GM19025 (cell line): ENCODE measurements at regions not wholly inside any gene's neighbourhood (a gene's known extent, or its start where the extent isn't known, plus 50 kb on each side); places are given as distances from the start of the nearest gene placed in this dataset.
"Not testable (repeated sequence)": the region's sequence is repeated elsewhere in the genome, so short reads cannot be mapped to it uniquely, and the experiment has no call there.

Experiments
- ATAC-seq: cut with Tn5 transposase; IDR thresholded peaks from one replicate; pipeline ENCODE4 v1.9.1; 2021; ENCODE audit warnings: mild to moderate bottlenecking, low read depth, moderate library complexity; ENCODE audit not compliant: unreplicated experiment

DNA sequence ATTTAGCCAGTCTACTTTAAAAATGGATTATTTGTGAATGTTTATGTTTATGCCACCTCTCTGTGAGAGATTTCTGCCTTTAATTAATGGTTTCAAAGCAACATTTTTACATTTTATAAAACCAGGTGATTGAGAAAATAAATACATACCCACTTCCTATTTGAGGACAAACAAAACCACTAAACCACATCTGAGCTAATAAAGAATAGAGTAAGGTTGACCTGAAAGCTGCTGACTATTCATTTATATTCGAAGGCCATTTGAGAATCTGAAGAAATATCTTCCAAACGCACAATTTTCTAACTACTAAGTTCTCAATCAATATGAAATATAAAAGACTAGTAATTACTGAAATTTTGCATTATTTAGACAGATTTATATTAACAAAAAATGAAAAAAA lies 705.1 kb downstream of the XPNPEP1 start:
- no peak for ATAC-seq

DNA sequence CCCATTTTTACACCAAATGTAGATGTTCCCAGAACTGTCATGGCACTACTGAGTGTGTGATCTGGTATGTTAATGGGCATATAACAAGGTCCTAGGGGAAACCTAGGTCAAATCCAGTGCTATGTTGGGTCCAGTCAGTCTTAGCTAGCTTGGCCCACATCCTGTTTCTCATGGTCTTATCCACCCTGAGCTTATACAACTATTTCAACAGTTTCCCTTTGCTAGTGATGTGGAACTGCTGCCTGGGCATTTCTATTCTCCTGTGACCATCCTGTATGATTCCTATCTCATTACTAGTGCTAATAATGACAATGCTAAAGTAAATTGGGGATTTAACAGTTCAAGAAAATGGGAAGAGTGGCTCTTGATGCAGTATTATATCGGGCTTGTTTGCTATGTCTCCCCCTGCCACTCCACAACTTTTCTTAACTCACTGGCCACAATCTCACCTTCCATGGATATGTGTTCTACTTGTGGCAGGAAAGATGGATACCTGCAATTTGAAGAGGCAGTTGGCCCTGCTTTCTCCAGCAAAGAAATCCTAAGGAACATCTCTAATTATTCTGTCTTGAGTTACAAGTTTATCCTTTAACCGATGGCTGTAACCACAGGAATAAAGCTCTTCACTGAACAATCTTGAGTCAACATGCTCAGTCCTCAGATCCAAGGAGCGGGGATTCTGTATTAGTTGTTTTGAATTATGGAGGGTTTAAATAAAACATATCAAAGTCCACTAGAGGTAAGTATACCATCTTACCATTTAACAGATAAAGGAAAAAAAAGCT lies 707.8 kb downstream of the XPNPEP1 start:
- no peak for ATAC-seq

DNA sequence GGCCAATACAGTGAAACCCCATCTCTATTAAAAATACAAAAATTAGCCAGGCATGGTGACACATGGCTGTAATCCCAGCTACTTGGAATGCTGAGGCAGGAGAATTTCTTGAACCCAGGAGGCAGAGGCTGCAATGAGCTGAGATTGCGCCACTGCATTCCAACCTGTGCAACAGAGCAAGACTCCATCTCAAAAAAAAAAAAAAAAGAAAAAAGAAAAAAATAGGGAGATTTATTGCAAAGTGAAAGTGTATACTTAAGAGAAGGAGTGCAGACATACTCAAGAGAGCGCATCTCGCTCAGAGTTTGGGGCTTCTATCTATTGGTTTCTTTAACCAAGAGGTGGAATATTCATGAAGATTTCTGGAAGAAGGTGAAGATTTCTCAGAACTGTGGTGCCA lies 708.4 kb downstream of the XPNPEP1 start:
- not testable (repeated sequence) for ATAC-seq

DNA sequence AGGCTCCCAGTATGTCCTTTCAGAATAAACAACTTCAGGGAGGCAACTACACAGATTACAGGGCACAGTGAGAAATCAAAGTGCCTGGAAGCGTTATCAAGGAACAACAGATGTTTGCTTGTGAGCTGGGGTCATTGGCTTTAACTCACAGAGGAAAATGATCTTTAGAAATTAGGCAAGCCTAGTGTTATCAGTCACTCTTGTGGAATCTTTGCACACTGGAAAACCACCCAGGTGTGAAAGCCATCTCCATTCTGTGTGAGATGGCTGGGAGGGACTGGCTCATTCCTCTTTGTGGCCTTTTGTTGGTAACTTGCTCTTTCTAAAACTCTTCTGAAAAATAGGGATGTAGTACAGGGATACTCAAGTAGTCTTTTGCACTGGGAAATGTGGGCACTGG lies 716.0 kb downstream of the XPNPEP1 start:
- no peak for ATAC-seq

DNA sequence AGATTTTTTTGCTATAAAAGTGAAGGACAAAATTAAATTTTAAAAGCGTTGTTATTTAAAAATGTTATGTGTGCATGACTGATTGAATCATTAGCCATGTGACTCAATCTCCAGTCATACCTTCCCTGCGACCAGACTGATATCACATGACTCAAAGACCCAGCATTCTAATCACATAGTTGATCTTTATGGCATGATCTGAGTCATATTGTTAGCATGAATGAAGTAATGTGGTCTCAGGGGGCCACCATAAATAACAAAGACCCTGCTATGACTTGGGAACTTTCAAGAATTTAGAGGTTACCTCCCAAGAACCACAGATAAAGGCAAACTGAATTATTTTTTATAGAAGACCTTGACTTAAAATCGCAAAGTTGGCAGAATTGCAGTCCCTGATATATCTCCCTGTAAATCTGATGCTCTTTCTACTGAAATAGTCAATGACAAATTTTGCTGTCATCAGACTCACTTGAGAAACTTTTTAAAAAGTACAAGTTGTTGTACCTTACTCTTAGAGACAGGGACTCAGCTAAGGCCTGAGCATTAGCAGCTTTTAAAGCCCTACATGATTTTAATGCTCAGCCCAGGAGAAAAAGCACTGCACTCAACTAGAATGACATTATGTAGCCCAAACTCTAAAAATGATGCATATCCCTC lies 717.3 kb downstream of the XPNPEP1 start:
- ATAC-seq = no peak

DNA sequence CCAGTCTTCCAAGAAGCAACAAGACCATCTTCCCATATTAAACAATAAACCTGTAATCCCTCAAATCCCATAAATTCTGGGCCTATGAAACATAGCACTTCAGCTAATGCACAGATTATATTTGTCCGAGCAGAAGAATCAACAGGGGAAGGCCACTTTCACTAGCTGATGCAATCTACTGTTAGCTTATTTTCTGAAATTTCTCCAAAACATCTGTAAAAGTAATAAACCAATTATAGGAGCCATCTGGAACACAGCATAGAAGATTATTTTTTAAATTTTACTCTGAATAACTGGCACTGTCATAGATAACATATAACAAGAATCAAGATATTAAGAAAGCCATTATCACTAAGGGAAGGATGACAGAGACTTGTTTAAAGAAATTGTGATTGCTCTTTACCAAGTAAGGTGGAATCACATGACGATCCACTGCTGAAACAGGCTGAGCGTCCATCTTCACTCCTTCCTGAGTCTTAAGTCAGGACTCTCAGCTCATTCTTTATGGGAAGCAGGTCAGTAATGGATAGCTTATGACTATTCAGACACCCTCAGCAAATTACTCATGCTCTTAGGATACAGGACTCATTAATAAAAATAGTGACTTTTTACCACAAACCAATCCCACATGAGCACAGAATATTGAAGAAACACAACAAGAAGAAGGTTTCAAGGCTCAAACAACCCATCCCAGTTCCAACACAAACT lies 719.5 kb downstream of the XPNPEP1 start:
- no peak for ATAC-seq

DNA sequence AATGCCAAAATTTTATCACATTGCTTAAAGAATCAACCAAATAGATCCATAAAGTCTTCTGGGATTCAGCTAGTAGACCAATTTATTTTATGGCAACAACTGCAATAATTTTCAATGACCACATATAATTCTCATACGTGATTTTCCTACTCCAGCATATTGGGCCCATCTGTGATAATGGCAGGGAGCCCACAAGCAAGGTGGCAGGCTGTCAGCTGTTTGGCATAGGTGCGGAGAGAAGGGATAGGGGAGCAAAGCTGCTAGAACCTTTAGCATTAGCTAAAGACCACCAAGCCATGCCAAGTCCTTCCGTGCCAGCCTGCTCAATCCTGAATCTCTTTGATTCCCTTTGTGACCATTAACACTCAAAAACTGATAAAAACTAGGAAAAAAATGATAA lies 721.2 kb downstream of the XPNPEP1 start:
- no peak for ATAC-seq

DNA sequence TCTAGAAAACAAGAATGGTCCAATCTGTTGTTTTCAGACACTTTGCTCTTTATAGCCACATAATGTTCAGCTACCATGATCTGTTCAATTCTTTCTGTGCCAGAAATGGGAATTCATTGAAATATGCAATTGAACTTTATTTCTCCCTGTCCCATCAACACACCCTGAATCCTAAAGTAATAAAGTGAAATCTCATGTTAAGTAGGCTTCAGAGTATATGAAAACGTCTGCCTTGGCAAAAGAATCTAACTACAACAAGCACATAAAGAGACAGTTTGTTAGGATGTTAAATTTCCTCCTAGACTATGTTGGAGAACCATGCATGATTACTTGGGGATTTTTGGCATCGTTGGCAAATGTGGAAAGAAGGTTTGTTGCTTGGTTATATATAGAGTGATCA lies 722.7 kb downstream of the XPNPEP1 start:
- no peak for ATAC-seq

DNA sequence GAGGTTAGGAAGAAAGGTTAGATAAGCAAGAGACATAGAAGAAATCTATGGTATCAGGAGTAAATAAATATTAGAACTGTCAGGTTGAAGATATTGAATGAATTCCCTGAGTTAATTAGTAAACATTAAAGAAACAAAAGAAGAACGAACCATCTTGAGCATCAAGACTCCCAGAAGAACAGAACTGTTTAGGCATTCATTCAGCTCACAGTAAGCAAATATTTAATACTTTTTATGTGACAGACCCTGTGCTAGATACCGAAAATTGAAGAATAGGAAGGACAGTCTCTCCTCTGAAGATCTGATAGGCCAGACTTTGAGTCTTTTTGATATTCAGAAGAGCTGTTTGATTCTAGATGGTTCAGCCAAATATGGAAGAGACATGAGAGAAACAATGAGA lies 731.5 kb downstream of the XPNPEP1 start:
- no peak for ATAC-seq

DNA sequence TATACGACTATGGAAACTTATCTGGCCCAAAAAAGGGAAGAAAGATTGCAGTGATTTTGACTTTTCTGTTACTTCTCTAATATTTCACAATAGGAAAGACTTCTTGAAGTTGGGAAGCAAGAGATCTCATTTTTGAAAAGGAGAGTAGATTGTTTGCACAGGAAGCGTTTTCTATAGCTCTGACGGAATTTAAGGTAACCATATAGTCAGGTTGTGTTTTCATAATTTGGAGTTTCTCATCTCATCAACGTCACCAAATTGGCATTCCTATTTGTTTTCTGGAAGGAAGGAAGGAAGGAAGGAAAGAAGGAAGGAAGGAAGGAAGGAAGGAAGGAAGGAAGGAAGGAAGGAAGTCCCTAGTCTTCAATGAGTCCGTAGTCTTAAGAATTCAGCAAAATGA lies 732.0 kb downstream of the XPNPEP1 start:
- ATAC-seq = no peak

DNA sequence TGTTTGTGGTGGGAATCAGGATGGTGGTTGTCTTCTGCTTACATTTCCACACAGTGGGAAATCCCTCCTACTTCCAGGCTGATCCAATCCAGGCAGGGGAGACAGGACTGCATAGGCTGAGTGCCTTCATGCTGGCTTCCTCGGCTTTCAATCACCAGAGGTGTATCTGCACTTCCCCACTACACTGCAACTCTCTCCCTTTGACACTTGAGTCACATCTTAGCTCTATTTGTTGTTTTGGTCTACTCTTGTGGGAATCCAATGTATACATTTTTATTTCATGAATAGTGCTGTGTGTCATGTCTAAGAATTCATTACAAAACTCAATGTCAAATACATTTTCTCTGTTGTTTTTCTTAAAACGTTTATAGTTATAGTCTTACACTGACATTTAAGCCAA lies 735.6 kb downstream of the XPNPEP1 start:
- ATAC-seq = no peak

DNA sequence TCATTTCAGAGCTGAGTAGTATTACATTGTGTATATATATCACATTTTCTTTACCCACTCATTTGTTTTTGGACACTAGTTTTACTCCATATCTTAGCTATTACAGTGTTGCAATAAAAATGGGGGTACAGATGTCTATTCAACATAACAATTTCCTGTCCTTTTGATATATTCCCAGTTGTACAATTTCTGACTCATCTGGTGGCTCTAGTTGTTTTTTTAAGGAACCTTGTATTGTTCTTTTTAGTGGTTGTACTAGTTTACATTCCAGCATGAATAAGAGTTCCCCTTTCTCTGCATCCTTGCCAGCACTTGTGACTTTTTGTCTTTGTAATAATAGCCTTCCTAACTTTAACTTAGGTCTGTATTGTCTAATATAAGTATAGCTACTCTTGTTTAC lies 739.9 kb downstream of the XPNPEP1 start:
- no peak for ATAC-seq

DNA sequence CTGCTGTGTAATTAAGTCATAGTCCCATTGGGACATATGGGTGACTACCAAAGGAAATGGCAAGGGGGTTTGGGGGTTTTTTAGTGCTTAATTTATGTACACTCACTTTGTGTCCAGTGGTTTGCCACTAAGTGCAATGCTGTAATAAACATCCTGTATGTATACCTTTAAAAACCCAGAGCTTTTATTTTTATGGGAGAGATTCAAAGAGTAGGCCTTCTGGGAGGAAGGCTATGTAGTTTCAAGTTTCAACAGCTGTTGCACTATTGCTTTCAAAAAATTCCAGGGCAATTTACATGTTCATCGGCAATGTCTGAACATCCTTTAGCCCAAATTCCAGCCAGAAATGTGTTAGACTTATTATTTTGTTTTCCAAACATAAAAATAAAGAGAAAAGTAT lies 744.7 kb downstream of the XPNPEP1 start:
- ATAC-seq = no peak

DNA sequence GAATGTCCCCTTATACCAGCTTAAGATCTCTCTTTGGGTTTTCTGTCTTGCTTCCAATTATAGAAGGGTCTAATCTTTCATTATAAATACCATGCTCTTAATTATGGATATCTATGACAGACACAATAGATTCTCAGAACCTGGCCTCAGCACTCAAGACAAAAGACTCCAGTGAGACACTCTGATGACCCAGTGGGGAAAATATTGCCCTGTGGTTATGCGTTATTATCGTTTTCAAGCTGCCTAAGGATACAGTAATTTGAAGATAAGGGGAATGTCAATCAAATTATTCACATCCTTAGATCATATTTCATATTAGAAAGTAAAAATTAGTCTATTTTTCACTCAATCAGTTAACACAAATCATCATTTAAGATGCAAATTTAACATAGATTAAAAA lies 748.8 kb downstream of the XPNPEP1 start:
- ATAC-seq = no peak

DNA sequence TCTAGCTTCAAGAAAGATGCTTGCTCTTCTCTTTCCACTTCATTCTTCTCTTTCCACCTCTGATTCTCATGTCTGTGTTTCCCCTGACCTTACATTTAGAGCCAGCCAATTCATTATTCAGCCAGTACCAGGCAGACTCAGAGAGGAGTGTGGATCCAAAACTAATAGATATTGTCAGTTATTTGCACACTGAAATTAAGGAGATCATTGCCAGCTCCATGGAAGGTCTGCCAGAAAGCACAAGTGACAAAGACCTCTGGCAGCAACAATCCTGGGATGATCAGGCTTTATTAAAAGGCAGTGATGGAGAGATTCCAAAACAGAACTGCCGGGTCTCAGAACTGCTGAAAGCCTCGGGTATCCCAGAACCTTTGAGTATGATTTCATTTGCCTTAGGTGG lies 749.4 kb downstream of the XPNPEP1 start:
- ATAC-seq = no peak

DNA sequence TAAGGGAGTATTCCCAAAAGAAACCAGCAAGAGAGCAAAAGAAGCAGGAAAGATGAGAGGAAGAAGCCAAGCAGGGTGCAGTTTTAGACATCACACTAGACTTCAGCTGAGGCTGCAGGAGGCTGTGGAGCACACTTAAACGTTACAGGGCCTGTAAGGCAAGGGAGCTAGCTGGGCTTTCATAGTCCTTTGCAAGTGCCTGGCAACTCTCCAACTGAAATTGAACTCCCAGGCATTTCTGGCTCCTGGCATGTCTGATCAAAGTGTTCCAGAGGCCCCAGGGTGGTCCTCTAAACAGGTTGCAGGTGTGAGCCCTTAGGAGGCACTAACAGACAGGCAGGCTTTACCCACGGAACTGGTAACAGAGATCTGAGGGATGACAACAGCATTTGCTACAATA lies 750.2 kb downstream of the XPNPEP1 start:
- ATAC-seq = no peak

DNA sequence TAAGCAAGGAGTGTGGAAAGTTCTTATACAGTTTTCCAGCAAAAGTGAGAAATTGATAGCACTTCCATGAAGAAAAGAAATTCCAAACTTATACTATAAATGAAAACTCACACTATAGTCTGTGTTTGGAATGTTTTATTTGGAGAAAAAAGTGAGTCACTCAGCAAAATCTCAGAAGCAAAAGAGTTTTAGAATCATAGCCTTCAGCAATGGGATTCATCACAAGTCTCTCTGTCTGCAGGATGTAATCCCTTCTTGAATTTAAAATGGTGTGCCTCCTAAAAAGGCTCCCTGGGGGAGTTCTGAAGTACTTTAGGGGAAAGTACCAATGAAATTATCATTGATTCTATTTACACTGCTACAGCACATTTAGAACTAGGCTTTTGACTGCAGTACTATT lies 756.4 kb downstream of the XPNPEP1 start:
- ATAC-seq = no peak

DNA sequence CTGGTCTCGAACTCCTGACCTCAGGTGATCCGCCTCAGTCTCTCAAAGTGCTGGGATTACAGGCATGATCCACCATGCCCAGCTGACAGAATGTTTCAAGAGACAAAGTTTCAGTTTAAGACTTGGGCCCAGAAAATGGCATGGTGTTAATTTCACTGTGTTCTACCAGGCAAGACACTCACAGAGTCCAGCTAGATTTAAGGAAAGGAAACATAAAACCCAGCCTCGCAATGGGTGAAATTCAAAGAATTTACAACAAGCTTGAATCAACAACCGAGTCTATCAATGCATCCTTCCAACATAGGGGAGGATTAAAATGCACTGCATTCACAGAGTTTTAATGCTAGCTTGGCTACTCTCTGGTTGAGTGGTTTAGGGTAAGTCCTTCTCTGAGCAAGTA lies 764.0 kb downstream of the XPNPEP1 start:
- ATAC-seq = no peak

DNA sequence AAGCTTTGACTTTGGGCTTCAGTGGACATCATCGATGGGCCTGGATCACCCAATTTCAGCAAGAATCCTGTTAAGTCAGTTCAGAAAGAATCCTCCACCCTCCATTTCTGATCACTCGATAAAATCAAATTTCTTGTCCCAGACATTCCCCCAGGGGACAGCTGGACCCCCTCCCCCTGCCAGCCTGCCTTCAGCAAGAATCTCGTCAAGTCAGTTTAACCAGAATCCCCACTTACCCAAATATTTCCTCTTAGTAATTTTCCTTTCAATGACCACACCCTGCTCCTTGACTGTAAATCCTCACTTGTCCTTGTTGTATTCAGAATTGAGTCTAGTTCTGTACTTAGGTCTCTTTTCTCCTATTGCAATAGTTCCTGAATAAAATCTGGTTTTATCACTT lies 766.9 kb downstream of the XPNPEP1 start:
- ATAC-seq = no peak

DNA sequence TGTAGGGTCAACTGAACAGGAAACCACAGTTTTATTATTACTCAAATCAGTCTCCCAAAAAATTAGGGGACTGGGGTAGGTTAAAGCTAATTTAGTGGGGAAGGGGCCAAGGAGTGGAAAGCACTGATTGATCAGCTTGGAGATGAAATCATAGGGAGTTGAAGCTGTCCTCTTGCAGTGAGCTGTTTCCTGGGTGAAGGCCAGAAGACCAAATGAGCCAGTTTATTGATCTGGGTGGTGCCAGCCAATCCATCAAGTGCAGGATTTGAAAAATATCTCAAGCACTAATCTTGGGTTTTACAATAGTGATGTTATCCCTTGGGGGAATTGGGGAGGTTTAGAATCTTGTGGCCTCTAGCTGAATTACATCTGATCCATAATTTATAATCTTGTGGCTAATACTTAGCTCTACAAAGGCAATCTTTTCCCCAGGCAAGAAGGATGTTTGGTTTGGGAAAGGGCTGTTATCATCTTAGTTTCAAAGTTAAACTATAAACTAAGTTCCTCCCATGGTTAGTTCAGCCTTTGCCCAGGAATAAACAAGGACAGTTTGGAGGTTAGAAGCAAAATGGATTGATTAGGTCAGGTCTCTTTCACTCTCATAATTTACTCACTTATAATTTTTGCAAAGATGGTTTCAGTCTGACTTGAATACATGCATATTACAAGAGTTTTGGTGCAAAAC lies 773.5 kb downstream of the XPNPEP1 start:
- no peak for ATAC-seq

DNA sequence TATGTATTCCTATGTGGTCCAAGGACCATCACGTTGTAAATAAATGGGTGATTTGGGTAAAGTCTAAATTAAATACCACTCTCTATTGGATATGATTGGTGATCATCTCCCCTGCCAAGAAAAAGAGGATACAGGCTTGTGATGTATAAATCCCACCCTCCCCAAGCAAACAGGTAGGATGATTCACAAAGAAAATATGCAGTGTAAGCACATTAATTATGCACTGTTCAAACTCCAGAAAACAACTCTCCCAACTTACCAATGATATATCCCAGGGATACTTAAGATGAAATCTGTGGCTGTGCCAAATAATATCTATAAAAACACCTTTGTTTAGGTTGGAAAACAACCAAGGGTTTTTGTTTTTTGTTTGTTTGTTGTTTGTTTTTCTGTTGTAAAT lies 795.9 kb downstream of the XPNPEP1 start:
- no peak for ATAC-seq
